IPS-NIHi7 (cell line): ENCODE measurements at regions not wholly inside any gene's neighbourhood (a gene's known extent, or its start where the extent isn't known, plus 50 kb on each side); places are given as distances from the start of the nearest gene placed in this dataset.
A peak's percentile ranks its signal among the peaks of the same experiment; 100 is the strongest.
"Not testable (repeated sequence)": the region's sequence is repeated elsewhere in the genome, so short reads cannot be mapped to it uniquely, and the experiment has no call there.

Source experiments
- DNase-seq: peaks from one replicate; pipeline ENCODE4 v3.0.0; 2012; ENCODE audit warnings: mixed read lengths; ENCODE audit errors: extremely low spot score

GRCh38 chr13:79187917-79188690, 218.0 kb downstream of the RBM26 start:
- no peak for DNase-seq

GRCh38 chr13:79185580-79185979, 220.5 kb downstream of the RBM26 start:
- no peak for DNase-seq

GRCh38 chr13:79183231-79183630, 222.8 kb downstream of the RBM26 start:
- DNase-seq: no peak

GRCh38 chr13:79173691-79174090, 232.4 kb downstream of the RBM26 start:
- DNase-seq: not testable (repeated sequence)

GRCh38 chr13:79172924-79173323, 233.1 kb downstream of the RBM26 start:
- not testable (repeated sequence) for DNase-seq

GRCh38 chr13:79171141-79172061, 234.7 kb downstream of the RBM26 start:
- DNase-seq: peak; percentile 28

- no peak for DNase-seq
Measured at GRCh38 chr13:79160818-79161217, 245.2 kb downstream of the RBM26 start.

GRCh38 chr13:79155883-79156282, 250.2 kb downstream of the RBM26 start:
- no peak for DNase-seq

GRCh38 chr13:79149210-79149609, 256.8 kb downstream of the RBM26 start:
- no peak for DNase-seq

GRCh38 chr13:79141082-79141481, 265.0 kb downstream of the RBM26 start:
- no peak for DNase-seq

GRCh38 chr13:79128158-79128557, 277.9 kb downstream of the RBM26 start:
- no peak for DNase-seq

- no peak for DNase-seq
Measured at GRCh38 chr13:79126706-79127105, 279.3 kb downstream of the RBM26 start.

GRCh38 chr13:79124183-79124582, 281.9 kb downstream of the RBM26 start:
- DNase-seq: no peak

- no peak for DNase-seq
Measured at GRCh38 chr13:79121286-79121685, 284.8 kb downstream of the RBM26 start.

GRCh38 chr13:79119578-79120107, 286.4 kb downstream of the RBM26 start:
- no peak for DNase-seq

- DNase-seq: no peak
Measured at GRCh38 chr13:79112016-79112415, 294.0 kb downstream of the RBM26 start.

GRCh38 chr13:79108914-79109643, 297.0 kb downstream of the RBM26 start:
- DNase-seq: no peak

- DNase-seq: no peak
Measured at GRCh38 chr13:79098596-79098995, 307.5 kb downstream of the RBM26 start.

GRCh38 chr13:79097201-79097600, 308.9 kb downstream of the RBM26 start:
- DNase-seq: no peak

- DNase-seq: no peak
Measured at GRCh38 chr13:79096099-79096498, 310.0 kb downstream of the RBM26 start.

- DNase-seq: no peak
Measured at GRCh38 chr13:79090552-79091124, 315.4 kb downstream of the RBM26 start.
